HFF-Myc (cell line): ENCODE measurements at regions not wholly inside any gene's neighbourhood (a gene's known extent, or its start where the extent isn't known, plus 50 kb on each side); places are given as distances from the start of the nearest gene placed in this dataset.
"Not testable (repeated sequence)": the region's sequence is repeated elsewhere in the genome, so short reads cannot be mapped to it uniquely, and the experiment has no call there.

ENCODE experiments used
- DNase-seq: peaks from one replicate; pipeline ENCODE4 v3.0.0-alpha.2; 2011; ENCODE audit warnings: low read depth; ENCODE audit errors: extremely low read depth
- H3K4me3 ChIP-seq: replicated peaks from 2 replicates; pipeline ENCODE4 v1.5.1; 2011; ENCODE audit warnings: low read depth, mild to moderate bottlenecking, control low read depth, low read length
- TF ChIP-seq, protein P1 (sequence below): IDR thresholded peaks from 2 replicates; pipeline ENCODE4 v1.5.1; 2012; ENCODE audit warnings: mild to moderate bottlenecking, low read depth, low read length, control low read depth; ENCODE audit errors: missing control alignments

GRCh38 chrX:40863671-40864070 is 128.3 kb upstream of the MED14 start:
- TF ChIP-seq, protein P1, sequence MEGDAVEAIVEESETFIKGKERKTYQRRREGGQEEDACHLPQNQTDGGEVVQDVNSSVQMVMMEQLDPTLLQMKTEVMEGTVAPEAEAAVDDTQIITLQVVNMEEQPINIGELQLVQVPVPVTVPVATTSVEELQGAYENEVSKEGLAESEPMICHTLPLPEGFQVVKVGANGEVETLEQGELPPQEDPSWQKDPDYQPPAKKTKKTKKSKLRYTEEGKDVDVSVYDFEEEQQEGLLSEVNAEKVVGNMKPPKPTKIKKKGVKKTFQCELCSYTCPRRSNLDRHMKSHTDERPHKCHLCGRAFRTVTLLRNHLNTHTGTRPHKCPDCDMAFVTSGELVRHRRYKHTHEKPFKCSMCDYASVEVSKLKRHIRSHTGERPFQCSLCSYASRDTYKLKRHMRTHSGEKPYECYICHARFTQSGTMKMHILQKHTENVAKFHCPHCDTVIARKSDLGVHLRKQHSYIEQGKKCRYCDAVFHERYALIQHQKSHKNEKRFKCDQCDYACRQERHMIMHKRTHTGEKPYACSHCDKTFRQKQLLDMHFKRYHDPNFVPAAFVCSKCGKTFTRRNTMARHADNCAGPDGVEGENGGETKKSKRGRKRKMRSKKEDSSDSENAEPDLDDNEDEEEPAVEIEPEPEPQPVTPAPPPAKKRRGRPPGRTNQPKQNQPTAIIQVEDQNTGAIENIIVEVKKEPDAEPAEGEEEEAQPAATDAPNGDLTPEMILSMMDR: no peak
- no peak for DNase-seq
- no peak overlapping the region for H3K4me3 ChIP-seq

DNA sequence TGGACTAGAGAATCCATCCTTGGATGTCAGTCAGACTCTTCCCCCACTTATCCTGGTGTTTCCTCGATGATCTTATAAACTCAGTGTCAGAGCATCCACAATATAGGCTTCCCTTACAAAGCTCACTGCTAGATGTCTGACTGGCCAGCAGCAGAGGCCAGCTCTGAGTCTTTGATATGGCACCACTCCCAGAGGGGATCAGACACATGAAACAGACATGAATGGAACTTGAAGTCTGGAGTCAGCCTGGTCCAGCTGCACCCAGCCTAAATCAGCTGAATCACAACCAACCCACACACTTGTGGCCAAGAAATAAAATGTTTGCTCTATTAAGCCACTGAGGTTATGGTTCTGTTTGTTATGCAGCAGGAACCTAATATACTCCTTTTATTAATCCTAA is 129.6 kb upstream of the MED14 start:
- no peak overlapping the region for H3K4me3 ChIP-seq
- DNase-seq: no peak
- TF ChIP-seq, protein P1: no peak

DNA sequence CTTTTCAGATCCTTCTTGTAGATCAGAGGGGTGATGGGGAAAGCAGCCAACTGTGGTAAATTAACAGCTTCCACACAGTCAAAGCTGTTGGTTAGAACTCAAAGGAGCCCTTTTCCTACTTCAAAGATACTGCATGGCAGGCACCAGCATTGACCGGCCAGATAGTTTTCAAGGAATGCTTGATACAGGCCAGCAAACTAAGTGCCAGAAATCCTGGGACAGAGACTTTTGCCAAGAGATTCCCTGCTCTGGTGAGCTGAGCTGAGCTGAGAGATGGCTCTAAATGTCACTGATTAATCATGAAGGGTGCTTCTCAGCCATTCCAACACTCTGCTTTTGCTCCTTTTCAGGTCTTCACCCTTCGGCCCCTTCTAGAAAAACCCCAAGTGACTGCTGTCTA is 131.6 kb upstream of the MED14 start:
- TF ChIP-seq, protein P1: no peak
- no peak for DNase-seq
- H3K4me3 ChIP-seq: no peak overlapping the region

DNA sequence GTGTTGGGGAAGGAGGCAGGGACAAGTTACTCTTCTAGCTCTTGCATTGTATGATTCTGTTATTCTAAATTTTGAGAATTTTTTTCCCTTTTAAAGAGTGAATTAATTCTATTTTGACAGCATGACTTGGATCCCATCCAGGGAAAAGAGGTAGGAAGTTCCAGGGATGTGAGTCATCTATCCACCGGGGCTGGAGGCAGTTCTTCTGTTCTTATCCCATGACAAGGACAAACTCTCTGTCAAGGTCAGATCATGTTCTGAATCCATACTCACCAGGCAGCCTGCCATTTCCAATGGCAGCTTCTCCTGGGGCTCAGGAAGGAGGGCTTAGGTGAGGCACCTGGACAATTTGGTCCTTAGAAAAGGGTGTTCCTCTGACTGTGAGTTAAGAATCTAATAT is 132.0 kb upstream of the MED14 start:
- H3K4me3 ChIP-seq: no peak overlapping the region
- DNase-seq: no peak
- TF ChIP-seq, protein P1: no peak

- TF ChIP-seq, protein P1: no peak
- no peak for DNase-seq
- H3K4me3 ChIP-seq: no peak overlapping the region
Observed at GRCh38 chrX:40868868-40869267, 133.5 kb upstream of the MED14 start.

DNA sequence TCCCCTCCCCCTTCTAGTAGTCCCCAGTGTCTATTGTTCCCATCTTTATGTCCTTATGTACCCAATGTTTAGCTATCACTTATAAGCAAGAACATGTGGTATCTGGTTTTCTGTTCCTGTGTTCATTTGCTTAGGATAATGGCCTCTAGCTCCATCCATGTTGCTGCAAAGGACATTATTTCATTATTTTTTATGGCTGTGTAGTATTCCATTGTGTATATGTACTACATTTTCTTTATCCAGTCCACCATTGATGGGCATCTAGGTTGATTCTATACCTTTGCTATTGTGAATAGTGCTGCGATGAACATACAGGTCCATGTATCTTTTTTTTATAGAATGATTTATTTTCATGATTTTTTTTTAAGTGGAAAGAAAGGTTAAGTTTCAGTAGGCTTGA is 135.6 kb upstream of the MED14 start:
- not testable (repeated sequence) for DNase-seq, H3K4me3 ChIP-seq

DNA sequence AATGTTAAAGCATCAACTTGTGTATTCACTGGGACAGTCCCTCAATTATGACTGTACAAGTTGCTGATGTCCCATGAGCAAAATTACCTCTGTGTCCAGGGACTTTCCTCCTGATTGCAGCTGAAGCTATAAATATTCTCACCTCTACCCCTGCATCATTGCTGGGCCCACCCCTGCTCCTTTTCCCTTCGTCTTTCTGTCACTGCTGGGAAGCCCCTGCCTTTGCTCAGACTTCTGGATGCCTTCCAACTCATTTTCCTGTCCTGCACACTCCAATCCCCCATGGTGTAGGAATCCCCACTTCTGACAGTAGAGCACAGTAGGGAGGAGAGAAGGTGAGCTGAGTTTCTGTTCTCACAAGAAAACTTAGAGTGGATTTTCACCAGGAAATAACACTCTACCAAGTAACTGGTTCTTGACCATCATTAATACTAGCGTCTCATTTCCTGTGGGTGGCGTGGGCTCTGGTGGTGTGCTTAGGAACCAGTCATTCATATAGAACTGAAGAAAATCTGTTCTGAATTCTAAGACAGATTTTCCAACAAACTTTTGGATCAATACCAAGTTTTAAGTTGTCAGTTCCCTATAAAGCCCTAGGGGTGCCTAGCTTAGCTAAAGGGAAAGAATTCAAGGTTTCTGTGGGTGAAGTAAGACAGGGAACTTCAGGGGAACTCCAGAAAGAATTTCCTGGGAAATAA is 136.2 kb upstream of the MED14 start:
- TF ChIP-seq, protein P1: no peak
- no peak for DNase-seq
- H3K4me3 ChIP-seq: no peak overlapping the region
